ENCODE measurements at regions not wholly inside any gene's neighbourhood (a gene's known extent, or its start where the extent isn't known, plus 50 kb on each side); places are given as distances from the start of the nearest gene placed in this dataset.

DNA sequence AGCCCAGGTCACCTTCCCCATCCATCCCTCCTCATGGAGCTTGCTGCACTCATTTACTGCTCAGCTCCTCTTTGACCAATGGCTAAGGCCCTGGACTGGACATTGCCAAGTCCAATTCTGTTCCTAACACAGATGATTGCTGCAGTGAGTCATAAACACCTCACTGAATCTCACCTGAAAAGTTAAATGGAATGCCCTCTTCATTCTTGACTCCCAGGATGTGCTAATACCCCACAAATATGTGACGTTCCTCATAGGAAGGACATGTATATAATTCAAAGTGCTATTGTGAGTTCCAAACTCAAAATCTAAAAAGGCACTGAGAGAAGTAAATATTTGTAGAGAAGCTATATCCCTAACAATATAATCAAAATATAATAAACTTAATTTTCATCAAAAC, 73.5 kb upstream of the DLX6 start:
- TF ChIP-seq, protein P1, sequence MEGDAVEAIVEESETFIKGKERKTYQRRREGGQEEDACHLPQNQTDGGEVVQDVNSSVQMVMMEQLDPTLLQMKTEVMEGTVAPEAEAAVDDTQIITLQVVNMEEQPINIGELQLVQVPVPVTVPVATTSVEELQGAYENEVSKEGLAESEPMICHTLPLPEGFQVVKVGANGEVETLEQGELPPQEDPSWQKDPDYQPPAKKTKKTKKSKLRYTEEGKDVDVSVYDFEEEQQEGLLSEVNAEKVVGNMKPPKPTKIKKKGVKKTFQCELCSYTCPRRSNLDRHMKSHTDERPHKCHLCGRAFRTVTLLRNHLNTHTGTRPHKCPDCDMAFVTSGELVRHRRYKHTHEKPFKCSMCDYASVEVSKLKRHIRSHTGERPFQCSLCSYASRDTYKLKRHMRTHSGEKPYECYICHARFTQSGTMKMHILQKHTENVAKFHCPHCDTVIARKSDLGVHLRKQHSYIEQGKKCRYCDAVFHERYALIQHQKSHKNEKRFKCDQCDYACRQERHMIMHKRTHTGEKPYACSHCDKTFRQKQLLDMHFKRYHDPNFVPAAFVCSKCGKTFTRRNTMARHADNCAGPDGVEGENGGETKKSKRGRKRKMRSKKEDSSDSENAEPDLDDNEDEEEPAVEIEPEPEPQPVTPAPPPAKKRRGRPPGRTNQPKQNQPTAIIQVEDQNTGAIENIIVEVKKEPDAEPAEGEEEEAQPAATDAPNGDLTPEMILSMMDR (IDR thresholded peaks at IDR 0.05; ENCODE audit: insufficient read depth, low read depth, low read length) = no peak
- no peak for TF ChIP-seq EZH2 (IDR thresholded peaks at IDR 0.05; ENCODE audit: insufficient read depth, low read length)
